ENCODE measurements at regions not wholly inside any gene's neighbourhood (a gene's known extent, or its start where the extent isn't known, plus 50 kb on each side); places are given as distances from the start of the nearest gene placed in this dataset.
"Not testable (repeated sequence)": the region's sequence is repeated elsewhere in the genome, so short reads cannot be mapped to it uniquely, and the experiment has no call there.

GRCh38 chr1:120620693-120620969 lies 103.1 kb upstream of the NBPF26 start:
- POLR2A ChIA-PET; H3K36me3 ChIP-seq (ENCODE audit: control insufficient read depth in 1 of 2, insufficient read depth in 2 of 2, low read length in 2 of 2); H3K27ac ChIP-seq (ENCODE audit: low read depth, low read length); BruUV-seq (replicated peaks); H3K79me2 ChIP-seq (ENCODE audit: insufficient read depth, low read length); CTCF ChIA-PET; DNase-seq (ENCODE audit: low read depth, low spot score); H3K4me2 ChIP-seq (ENCODE audit: low read length); H3K4me3 ChIP-seq (replicated peaks in 1 of 2; ENCODE audit: low read depth in 1 of 2, low read length in 2 of 2); H3K9ac ChIP-seq (ENCODE audit: low read length); RAD21 ChIA-PET (ENCODE audit: low non-redundant PET in 1 of 2, low total read pairs in 2 of 2, uncharacterized antibody in 2 of 2, unreplicated experiment in 2 of 2); H3K9me3 ChIP-seq (ENCODE audit: control insufficient read depth in 1 of 2, insufficient read depth in 1 of 2, low read depth in 1 of 2, low read length in 2 of 2); H2AFZ ChIP-seq (ENCODE audit: low read depth, low read length, poor library complexity, severe bottlenecking); H4K20me1 ChIP-seq (ENCODE audit: insufficient read depth); H3K4me1 ChIP-seq (ENCODE audit: control insufficient read depth in 1 of 2, insufficient read depth in 2 of 2, low read length in 2 of 2); intact Hi-C loops (cut with micrococcal nuclease); ATAC-seq; H3K9me2 ChIP-seq (ENCODE audit: insufficient read depth); H3K27me3 ChIP-seq (ENCODE audit: insufficient read depth, low read length): not testable (repeated sequence)

DNA sequence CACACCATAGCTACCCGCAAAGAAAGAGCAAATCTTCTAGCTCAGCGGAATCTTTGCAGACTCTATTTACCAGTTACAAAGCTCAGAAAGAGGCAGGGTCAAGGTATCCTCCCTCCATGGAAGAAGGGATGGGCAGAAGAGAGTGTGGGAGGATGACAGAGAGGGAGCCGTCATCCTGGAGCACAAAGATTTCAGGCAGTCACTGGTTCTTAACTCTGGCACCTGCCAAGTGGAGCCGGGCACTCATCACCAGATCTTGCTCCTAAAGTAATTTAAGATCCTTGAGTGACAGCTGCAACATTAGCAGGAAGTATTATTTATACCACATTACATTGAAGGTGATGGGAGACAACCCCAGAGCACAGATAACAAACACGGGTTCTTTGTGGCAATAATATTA lies 102.5 kb upstream of the NBPF26 start:
- DNase-seq (ENCODE audit: low read depth, low spot score); H3K36me3 ChIP-seq (ENCODE audit: control insufficient read depth in 1 of 2, insufficient read depth in 2 of 2, low read length in 2 of 2); intact Hi-C loops (cut with micrococcal nuclease); H3K27ac ChIP-seq (ENCODE audit: low read depth, low read length); H3K79me2 ChIP-seq (ENCODE audit: insufficient read depth, low read length); H3K9ac ChIP-seq (ENCODE audit: low read length); H4K20me1 ChIP-seq (ENCODE audit: insufficient read depth); H2AFZ ChIP-seq (ENCODE audit: low read depth, low read length, poor library complexity, severe bottlenecking); CTCF ChIA-PET; ATAC-seq; RAD21 ChIA-PET (ENCODE audit: low non-redundant PET in 1 of 2, low total read pairs in 2 of 2, uncharacterized antibody in 2 of 2, unreplicated experiment in 2 of 2); H3K4me1 ChIP-seq (ENCODE audit: control insufficient read depth in 1 of 2, insufficient read depth in 2 of 2, low read length in 2 of 2); BruUV-seq (replicated peaks); H3K4me2 ChIP-seq (ENCODE audit: low read length); H3K27me3 ChIP-seq (ENCODE audit: insufficient read depth, low read length); H3K4me3 ChIP-seq (replicated peaks in 1 of 2; ENCODE audit: low read depth in 1 of 2, low read length in 2 of 2); H3K9me2 ChIP-seq (ENCODE audit: insufficient read depth); H3K9me3 ChIP-seq (ENCODE audit: control insufficient read depth in 1 of 2, insufficient read depth in 1 of 2, low read depth in 1 of 2, low read length in 2 of 2); POLR2A ChIA-PET: not testable (repeated sequence)

GRCh38 chr1:120623539-120623938 lies 100.2 kb upstream of the NBPF26 start:
- ATAC-seq; H3K27ac ChIP-seq (ENCODE audit: low read depth, low read length); H3K4me1 ChIP-seq (ENCODE audit: control insufficient read depth in 1 of 2, insufficient read depth in 2 of 2, low read length in 2 of 2); RAD21 ChIA-PET (ENCODE audit: low non-redundant PET in 1 of 2, low total read pairs in 2 of 2, uncharacterized antibody in 2 of 2, unreplicated experiment in 2 of 2); H3K36me3 ChIP-seq (ENCODE audit: control insufficient read depth in 1 of 2, insufficient read depth in 2 of 2, low read length in 2 of 2); H3K4me2 ChIP-seq (ENCODE audit: low read length); H3K27me3 ChIP-seq (ENCODE audit: insufficient read depth, low read length); DNase-seq (ENCODE audit: low read depth, low spot score); POLR2A ChIA-PET; H3K79me2 ChIP-seq (ENCODE audit: insufficient read depth, low read length); H3K9ac ChIP-seq (ENCODE audit: low read length); H4K20me1 ChIP-seq (ENCODE audit: insufficient read depth); BruUV-seq (replicated peaks); H3K9me3 ChIP-seq (ENCODE audit: control insufficient read depth in 1 of 2, insufficient read depth in 1 of 2, low read depth in 1 of 2, low read length in 2 of 2); CTCF ChIA-PET; H2AFZ ChIP-seq (ENCODE audit: low read depth, low read length, poor library complexity, severe bottlenecking); intact Hi-C loops (cut with micrococcal nuclease); H3K4me3 ChIP-seq (replicated peaks in 1 of 2; ENCODE audit: low read depth in 1 of 2, low read length in 2 of 2); H3K9me2 ChIP-seq (ENCODE audit: insufficient read depth): not testable (repeated sequence)

DNA sequence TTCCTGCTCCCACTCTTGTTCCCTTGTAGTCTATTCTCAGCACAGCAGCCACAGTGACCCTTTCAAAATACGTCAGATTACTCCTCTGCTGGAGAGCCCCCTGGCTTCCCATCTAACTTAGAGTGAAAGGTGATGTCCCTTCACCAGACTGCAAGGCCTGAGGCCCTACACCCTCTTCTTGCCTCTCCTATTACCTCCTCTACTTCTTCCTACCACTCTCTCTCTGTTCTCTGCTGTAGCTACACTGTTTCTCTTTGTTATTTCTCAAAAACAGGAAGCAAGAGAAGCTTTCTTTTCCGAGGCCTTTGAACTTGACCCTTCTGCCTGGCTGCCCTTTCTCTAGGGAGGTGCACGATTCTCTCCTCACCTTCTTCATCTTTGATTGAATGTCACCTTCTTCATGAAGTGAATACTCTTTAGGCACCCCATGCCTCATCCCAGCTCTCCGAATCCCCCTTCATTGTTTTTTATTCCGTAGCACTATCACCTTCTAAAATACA lies 99.1 kb upstream of the NBPF26 start:
- H3K4me2 ChIP-seq (ENCODE audit: low read length); POLR2A ChIA-PET; H3K9me3 ChIP-seq (ENCODE audit: control insufficient read depth in 1 of 2, insufficient read depth in 1 of 2, low read depth in 1 of 2, low read length in 2 of 2); H3K9me2 ChIP-seq (ENCODE audit: insufficient read depth); H3K9ac ChIP-seq (ENCODE audit: low read length); H3K4me1 ChIP-seq (ENCODE audit: control insufficient read depth in 1 of 2, insufficient read depth in 2 of 2, low read length in 2 of 2); H3K27ac ChIP-seq (ENCODE audit: low read depth, low read length); H2AFZ ChIP-seq (ENCODE audit: low read depth, low read length, poor library complexity, severe bottlenecking); H3K4me3 ChIP-seq (replicated peaks in 1 of 2; ENCODE audit: low read depth in 1 of 2, low read length in 2 of 2); DNase-seq (ENCODE audit: low read depth, low spot score); H4K20me1 ChIP-seq (ENCODE audit: insufficient read depth); H3K27me3 ChIP-seq (ENCODE audit: insufficient read depth, low read length); RAD21 ChIA-PET (ENCODE audit: low non-redundant PET in 1 of 2, low total read pairs in 2 of 2, uncharacterized antibody in 2 of 2, unreplicated experiment in 2 of 2); H3K79me2 ChIP-seq (ENCODE audit: insufficient read depth, low read length); CTCF ChIA-PET; intact Hi-C loops (cut with micrococcal nuclease); H3K36me3 ChIP-seq (ENCODE audit: control insufficient read depth in 1 of 2, insufficient read depth in 2 of 2, low read length in 2 of 2); ATAC-seq; BruUV-seq (replicated peaks): not testable (repeated sequence)

DNA sequence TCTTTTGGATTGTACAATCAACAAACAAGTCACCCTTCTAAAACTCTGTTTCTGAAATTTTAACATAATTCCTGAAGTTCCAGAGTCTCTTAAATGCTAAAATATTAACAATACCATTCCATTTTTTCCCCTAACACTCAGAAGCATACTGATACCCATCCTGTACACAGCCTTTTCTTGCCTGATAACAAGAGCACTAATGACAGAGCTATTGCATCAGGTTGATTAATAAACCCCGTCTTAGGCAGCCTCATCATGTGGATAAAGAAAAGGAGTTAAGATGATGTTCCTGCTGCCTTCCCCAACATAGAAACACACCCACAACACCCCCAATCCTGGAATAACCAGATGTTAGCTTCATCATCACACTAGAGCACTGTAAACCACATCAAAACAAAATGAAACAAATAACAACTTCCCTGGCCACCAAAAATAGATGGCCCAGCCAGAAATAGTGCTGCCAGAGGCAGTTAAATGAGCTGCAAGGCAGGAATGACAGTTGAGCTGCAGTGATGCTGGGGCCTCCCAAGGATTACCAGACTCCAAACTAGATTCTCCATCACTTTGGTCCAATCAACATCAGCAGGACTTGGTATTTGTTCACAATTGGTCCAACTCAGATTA lies 93.8 kb upstream of the NBPF26 start:
- H3K36me3 ChIP-seq (ENCODE audit: control insufficient read depth in 1 of 2, insufficient read depth in 2 of 2, low read length in 2 of 2); H2AFZ ChIP-seq (ENCODE audit: low read depth, low read length, poor library complexity, severe bottlenecking); POLR2A ChIA-PET; intact Hi-C loops (cut with micrococcal nuclease); H3K27ac ChIP-seq (ENCODE audit: low read depth, low read length); DNase-seq (ENCODE audit: low read depth, low spot score); H3K9me2 ChIP-seq (ENCODE audit: insufficient read depth); CTCF ChIA-PET; H3K4me3 ChIP-seq (replicated peaks in 1 of 2; ENCODE audit: low read depth in 1 of 2, low read length in 2 of 2); H3K4me2 ChIP-seq (ENCODE audit: low read length); H3K27me3 ChIP-seq (ENCODE audit: insufficient read depth, low read length); H3K9ac ChIP-seq (ENCODE audit: low read length); H3K4me1 ChIP-seq (ENCODE audit: control insufficient read depth in 1 of 2, insufficient read depth in 2 of 2, low read length in 2 of 2); H3K9me3 ChIP-seq (ENCODE audit: control insufficient read depth in 1 of 2, insufficient read depth in 1 of 2, low read depth in 1 of 2, low read length in 2 of 2); RAD21 ChIA-PET (ENCODE audit: low non-redundant PET in 1 of 2, low total read pairs in 2 of 2, uncharacterized antibody in 2 of 2, unreplicated experiment in 2 of 2); H4K20me1 ChIP-seq (ENCODE audit: insufficient read depth); BruUV-seq (replicated peaks); H3K79me2 ChIP-seq (ENCODE audit: insufficient read depth, low read length); ATAC-seq: not testable (repeated sequence)

Data from HCT116 (cell line).